Smooth muscle cell (in vitro differentiated cells): ENCODE measurements at regions not wholly inside any gene's neighbourhood (a gene's known extent, or its start where the extent isn't known, plus 50 kb on each side); places are given as distances from the start of the nearest gene placed in this dataset.

Source experiments
- DNase-seq: peaks from one replicate; lab custom pipeline; 2025; ENCODE audit not compliant: unreplicated experiment; lab: John Stamatoyannopoulos, UW
- H2AFZ ChIP-seq: fragments of 200-600 bp; sonication (generic); 2 replicates; pipeline ENCODE4 v1.6.0; 2016; ENCODE audit warnings: antibody characterized with exemption, low read depth, mild to moderate bottlenecking
- H3F3A ChIP-seq: fragments of 200-600 bp; sonication (generic); 2 replicates; pipeline ENCODE4 v1.6.0; 2017; ENCODE audit warnings: antibody characterized with exemption, low read depth
- H3K27ac ChIP-seq: fragments of 200-600 bp; sonication (generic); 2 replicates; pipeline ENCODE4 v1.5.1; 2016; ENCODE audit warnings: low read depth, mild to moderate bottlenecking
- H3K27me3 ChIP-seq: fragments of 200-600 bp; sonication (generic); 2 replicates; pipeline ENCODE4 v1.6.1; 2016; ENCODE audit warnings: low read depth, mild to moderate bottlenecking
- H3K36me3 ChIP-seq: fragments of 200-600 bp; sonication (generic); 2 replicates; pipeline ENCODE4 v1.5.1; 2016; ENCODE audit warnings: low read depth
- H3K4me1 ChIP-seq: fragments of 200-600 bp; sonication (generic); 2 replicates; pipeline ENCODE4 v1.5.1; 2016; ENCODE audit warnings: low read depth
- H3K4me2 ChIP-seq: fragments of 200-600 bp; sonication (generic); 2 replicates; pipeline ENCODE4 v1.6.0; 2016; ENCODE audit warnings: mild to moderate bottlenecking
- H3K4me3 ChIP-seq: fragments of 200-600 bp; sonication (generic); 2 replicates; pipeline ENCODE4 v1.5.1; 2016; ENCODE audit warnings: mild to moderate bottlenecking
- H3K79me2 ChIP-seq: fragments of 200-600 bp; sonication (generic); 2 replicates; pipeline ENCODE4 v1.6.0; 2016; ENCODE audit warnings: low read depth, mild to moderate bottlenecking
- H3K9ac ChIP-seq: fragments of 200-600 bp; sonication (generic); 2 replicates; pipeline ENCODE4 v1.6.0; 2016; ENCODE audit warnings: low read depth
- H3K9me3 ChIP-seq: fragments of 200-600 bp; sonication (generic); replicated peaks from 2 replicates; pipeline ENCODE4 v1.5.1; 2016; ENCODE audit warnings: low read depth
- H4K20me1 ChIP-seq: fragments of 200-600 bp; sonication (generic); 2 replicates; pipeline ENCODE4 v1.6.0; 2016; ENCODE audit warnings: low read depth
- CTCF ChIP-seq: fragments of 200-600 bp; sonication (generic); IDR thresholded peaks from 2 replicates; pipeline ENCODE4 v1.5.1; 2017; ENCODE audit warnings: borderline replicate concordance, mild to moderate bottlenecking, antibody characterized with exemption; ENCODE audit not compliant: insufficient read depth, poor library complexity, severe bottlenecking
- WGBS: methylation state at CpG from one replicate; pipeline ENCODE4 v1.1.7; 2016; ENCODE audit warnings: low lambda C conversion rate; 5-methylcytosine and 5-hydroxymethylcytosine counted together

- Histone ChIP-seq H3K4me2 (no peak overlapping the region), H4K20me1 (no peaks in the 10 kb centered on the region), H3F3A (no peaks in the 10 kb centered on the region), H3K9me3 (no peaks in the 10 kb centered on the region), H3K36me3 (no peaks in the 10 kb centered on the region), H3K79me2 (no peaks in the 10 kb centered on the region), H2AFZ (no peak overlapping the region), H3K27ac (no peak overlapping the region), H3K9ac (no peak overlapping the region), H3K4me3 (no peak overlapping the region), H3K4me1 (no peaks in the 10 kb centered on the region), H3K27me3 (no peaks in the 10 kb centered on the region)
- DNase-seq, result no peak
- WGBS, result 85% methylated on average over 1 of the region's 1 CpG
- no peak for TF ChIP-seq CTCF
These were observed 886.1 kb upstream of the SORCS1 start for GRCh38 chr10:108050626-108051025.

GRCh38 chr10:108049668-108050067 is 885.2 kb upstream of the SORCS1 start:
- DNase-seq, result no peak
- no peaks in the 10 kb centered on the region for H3K9me3 ChIP-seq
- no peak overlapping the region for H3K27ac ChIP-seq
- no peaks in the 10 kb centered on the region for H3K27me3 ChIP-seq
- H3K4me3 ChIP-seq, result no peak overlapping the region
- H3K9ac ChIP-seq, result no peak overlapping the region
- no peaks in the 10 kb centered on the region for H3K79me2 ChIP-seq
- no peak overlapping the region for H3K4me2 ChIP-seq
- no peak overlapping the region for H2AFZ ChIP-seq
- no peaks in the 10 kb centered on the region for H3K36me3 ChIP-seq
- 88% methylated on average over 1 of the region's 1 CpG for WGBS
- no peaks in the 10 kb centered on the region for H3F3A ChIP-seq
- no peak for TF ChIP-seq CTCF
- no peaks in the 10 kb centered on the region for H4K20me1 ChIP-seq
- no peaks in the 10 kb centered on the region for H3K4me1 ChIP-seq

GRCh38 chr10:108048898-108049297 is 884.4 kb upstream of the SORCS1 start:
- H2AFZ ChIP-seq, result no peak overlapping the region
- no peak overlapping the region for H3K27ac ChIP-seq
- H3F3A ChIP-seq, result no peaks in the 10 kb centered on the region
- no peak overlapping the region for H3K9ac ChIP-seq
- no peaks in the 10 kb centered on the region for H3K9me3 ChIP-seq
- 86% methylated on average over 2 of the region's 2 CpGs for WGBS
- no peaks in the 10 kb centered on the region for H3K36me3 ChIP-seq
- H3K4me1 ChIP-seq, result no peaks in the 10 kb centered on the region
- no peaks in the 10 kb centered on the region for H3K27me3 ChIP-seq
- no peak overlapping the region for H3K4me2 ChIP-seq
- DNase-seq, result no peak
- no peak overlapping the region for H3K4me3 ChIP-seq
- no peaks in the 10 kb centered on the region for H4K20me1 ChIP-seq
- no peaks in the 10 kb centered on the region for H3K79me2 ChIP-seq
- no peak for TF ChIP-seq CTCF

- no peaks in the 10 kb centered on the region for H3K9me3 ChIP-seq
- DNase-seq, result no peak
- no peaks in the 10 kb centered on the region for H3K4me1 ChIP-seq
- H3K9ac ChIP-seq, result no peak overlapping the region
- H3K27me3 ChIP-seq, result no peaks in the 10 kb centered on the region
- 81% methylated on average over 8 of the region's 8 CpGs for WGBS
- no peak overlapping the region for H3K4me2 ChIP-seq
- no peaks in the 10 kb centered on the region for H4K20me1 ChIP-seq
- H3K36me3 ChIP-seq, result no peaks in the 10 kb centered on the region
- no peak overlapping the region for H3K4me3 ChIP-seq
- H3K27ac ChIP-seq, result no peak overlapping the region
- no peak for TF ChIP-seq CTCF
- no peaks in the 10 kb centered on the region for H3K79me2 ChIP-seq
- H2AFZ ChIP-seq, result no peak overlapping the region
- no peaks in the 10 kb centered on the region for H3F3A ChIP-seq
These were observed 875.5 kb upstream of the SORCS1 start for GRCh38 chr10:108039821-108040584.
